ENCODE measurements at regions not wholly inside any gene's neighbourhood (a gene's known extent, or its start where the extent isn't known, plus 50 kb on each side); places are given as distances from the start of the nearest gene placed in this dataset.
"Not testable (repeated sequence)": the region's sequence is repeated elsewhere in the genome, so short reads cannot be mapped to it uniquely, and the experiment has no call there.

- H3K4me1 ChIP-seq (ENCODE audit: insufficient read depth): peaks cover 18% of the 10 kb centered on the region
- H3K4me2 ChIP-seq; H3K79me2 ChIP-seq (replicated peaks; ENCODE audit: insufficient read depth); H3F3A ChIP-seq (replicated peaks; ENCODE audit: low read depth); H3K4me3 ChIP-seq; H3K9me2 ChIP-seq (ENCODE audit: insufficient read depth); H3K36me3 ChIP-seq (ENCODE audit: insufficient read depth); H3K9me3 Mint-ChIP-seq; DNase-seq (ENCODE audit: low spot score); H3K27ac Mint-ChIP-seq; H3K36me3 Mint-ChIP-seq (ENCODE audit: low read depth); ATAC-seq; H4K20me1 ChIP-seq (replicated peaks; ENCODE audit: insufficient read depth); H3K27me3 ChIP-seq (ENCODE audit: insufficient read depth); H3K27me3 Mint-ChIP-seq (ENCODE audit: insufficient read depth, low read depth, poor library complexity); H3K4me3 Mint-ChIP-seq; H3K27ac ChIP-seq (ENCODE audit: low read depth); H2AFZ ChIP-seq: not testable (repeated sequence)
- peaks cover 35% of the 10 kb centered on the region for H3K4me1 Mint-ChIP-seq
Observed at GRCh38 chr10:63680545-63680944, 159.3 kb downstream of the REEP3 start.

GRCh38 chr10:63681993-63682697, 160.9 kb downstream of the REEP3 start:
- H3K79me2 ChIP-seq (replicated peaks; ENCODE audit: insufficient read depth): no peaks in the 10 kb centered on the region
- H3K9me2 ChIP-seq (ENCODE audit: insufficient read depth): peaks cover 5% of the 10 kb centered on the region
- ATAC-seq: no peak
- no peak overlapping the region for H3K4me3 ChIP-seq
- H3K4me2 ChIP-seq: no peak overlapping the region
- Mint-ChIP-seq H3K36me3 (ENCODE audit: low read depth) (no peaks in the 10 kb centered on the region), H3K27ac (no peak overlapping the region), H3K4me3 (no peak overlapping the region), H3K27me3 (ENCODE audit: insufficient read depth, low read depth, poor library complexity) (peaks cover 2% of the 10 kb centered on the region), H3K4me1 (peaks cover 32% of the 10 kb centered on the region), H3K9me3 (no peaks in the 10 kb centered on the region)
- H3K4me1 ChIP-seq (ENCODE audit: insufficient read depth): peaks cover 18% of the 10 kb centered on the region
- H2AFZ ChIP-seq: peak overlapping the region; percentile 15; the same call in 1 of the 2 replicates
- H3K27ac ChIP-seq (ENCODE audit: low read depth): no peak overlapping the region
- no peaks in the 10 kb centered on the region for H3K27me3 ChIP-seq (ENCODE audit: insufficient read depth)
- DNase-seq (ENCODE audit: low spot score): no peak
- no peaks in the 10 kb centered on the region for H4K20me1 ChIP-seq (replicated peaks; ENCODE audit: insufficient read depth)
- no peaks in the 10 kb centered on the region for H3F3A ChIP-seq (replicated peaks; ENCODE audit: low read depth)
- H3K36me3 ChIP-seq (ENCODE audit: insufficient read depth): no peaks in the 10 kb centered on the region
- no peak for TF ChIP-seq STAT1 (IDR thresholded peaks at IDR 0.05; ENCODE audit: unreplicated experiment)
- TF ChIP-seq CTCF (conservative IDR thresholded peaks at IDR 0.05; ENCODE audit: low read depth in 2 of 2): no peak
- TF ChIP-seq CREB1 (CRISPR knock-in tag; IDR thresholded peaks at IDR 0.05; ENCODE audit: low read depth): no peak
- TF ChIP-seq REST (IDR thresholded peaks at IDR 0.05; ENCODE audit: unreplicated experiment): no peak
- TF ChIP-seq EZH2phosphoT487 (IDR thresholded peaks at IDR 0.05; ENCODE audit: unreplicated experiment): no peak
- TF ChIP-seq JUNB (IDR thresholded peaks at IDR 0.05; ENCODE audit: unreplicated experiment): no peak
- TF ChIP-seq ZNF114 (CRISPR knock-in tag; IDR thresholded peaks at IDR 0.05): no peak
- no peak for TF ChIP-seq POLR2AphosphoS5 (IDR thresholded peaks at IDR 0.05; ENCODE audit: low read depth)
- TF ChIP-seq NANOG (IDR thresholded peaks at IDR 0.05; ENCODE audit: borderline replicate concordance): no peak
- no peak for TF ChIP-seq ZNF462 (CRISPR knock-in tag; IDR thresholded peaks at IDR 0.05)
- no peak for TF ChIP-seq ZNF331 (CRISPR knock-in tag; IDR thresholded peaks at IDR 0.05; ENCODE audit: low read depth)
